IPS-15b (cell line): ENCODE measurements at regions not wholly inside any gene's neighbourhood (a gene's known extent, or its start where the extent isn't known, plus 50 kb on each side); places are given as distances from the start of the nearest gene placed in this dataset.

ENCODE experiments used
- H3K27me3 ChIP-seq: one replicate; pipeline ENCODE4 v1.6.1; 2013; ENCODE audit warnings: low read length; ENCODE audit not compliant: control insufficient read depth, insufficient read depth
- H3K36me3 ChIP-seq: one replicate; pipeline ENCODE4 v1.6.1; 2013; ENCODE audit warnings: low read length; ENCODE audit not compliant: control insufficient read depth, insufficient read depth
- H3K4me1 ChIP-seq: one replicate; pipeline ENCODE4 v1.6.1; 2013; ENCODE audit warnings: mild to moderate bottlenecking, low read length; ENCODE audit not compliant: control insufficient read depth, insufficient read depth
- H3K4me3 ChIP-seq: one replicate; pipeline ENCODE4 v1.5.1; 2013; ENCODE audit warnings: low read depth, low read length
- H3K9ac ChIP-seq: one replicate; pipeline ENCODE4 v1.6.1; 2013; ENCODE audit warnings: low read depth, mild to moderate bottlenecking, low read length
- H3K9me3 ChIP-seq: one replicate; pipeline ENCODE4 v1.6.1; 2013; ENCODE audit warnings: mild to moderate bottlenecking, low read length; ENCODE audit not compliant: control insufficient read depth, insufficient read depth

- Histone ChIP-seq H3K9ac (no peak overlapping the region), H3K36me3 (no peaks in the 10 kb centered on the region), H3K9me3 (no peaks in the 10 kb centered on the region), H3K4me1 (no peaks in the 10 kb centered on the region), H3K4me3 (no peak overlapping the region), H3K27me3 (no peaks in the 10 kb centered on the region)
Observed at GRCh38 chr1:14108356-14109275, 408.6 kb downstream of the PRDM2 start.

GRCh38 chr1:14109276-14109635, 409.3 kb downstream of the PRDM2 start:
- no peak overlapping the region for H3K9ac ChIP-seq
- H3K9me3 ChIP-seq, result no peaks in the 10 kb centered on the region
- H3K27me3 ChIP-seq, result no peaks in the 10 kb centered on the region
- no peaks in the 10 kb centered on the region for H3K4me1 ChIP-seq
- H3K36me3 ChIP-seq, result no peaks in the 10 kb centered on the region
- H3K4me3 ChIP-seq, result no peak overlapping the region

GRCh38 chr1:14110040-14110439, 410.1 kb downstream of the PRDM2 start:
- Histone ChIP-seq H3K27me3 (no peaks in the 10 kb centered on the region), H3K36me3 (no peaks in the 10 kb centered on the region)

GRCh38 chr1:14111121-14111520, 411.1 kb downstream of the PRDM2 start:
- H3K36me3 ChIP-seq, result no peaks in the 10 kb centered on the region
- H3K9me3 ChIP-seq, result peaks cover 2% of the 10 kb centered on the region
- H3K4me1 ChIP-seq, result no peaks in the 10 kb centered on the region
- H3K9ac ChIP-seq, result no peak overlapping the region
- H3K4me3 ChIP-seq, result no peak overlapping the region
- no peaks in the 10 kb centered on the region for H3K27me3 ChIP-seq

More at GRCh38 chr1:14110040-14110439, 410.1 kb downstream of the PRDM2 start:
- Histone ChIP-seq H3K4me3 (no peak overlapping the region), H3K9ac (no peak overlapping the region), H3K9me3 (no peaks in the 10 kb centered on the region), H3K4me1 (no peaks in the 10 kb centered on the region)

- Histone ChIP-seq H3K36me3 (no peaks in the 10 kb centered on the region), H3K9ac (no peak overlapping the region), H3K4me1 (no peaks in the 10 kb centered on the region), H3K27me3 (no peaks in the 10 kb centered on the region), H3K4me3 (no peak overlapping the region), H3K9me3 (peaks cover 3% of the 10 kb centered on the region)
Observed at GRCh38 chr1:14112613-14113012, 412.6 kb downstream of the PRDM2 start.

GRCh38 chr1:14113271-14113670, 413.3 kb downstream of the PRDM2 start:
- H3K36me3 ChIP-seq, result no peaks in the 10 kb centered on the region
- peaks cover 3% of the 10 kb centered on the region for H3K9me3 ChIP-seq
- H3K27me3 ChIP-seq, result no peaks in the 10 kb centered on the region
- no peak overlapping the region for H3K9ac ChIP-seq
- no peaks in the 10 kb centered on the region for H3K4me1 ChIP-seq
- H3K4me3 ChIP-seq, result no peak overlapping the region

- Histone ChIP-seq H3K27me3 (no peaks in the 10 kb centered on the region), H3K9ac (no peak overlapping the region), H3K4me1 (no peaks in the 10 kb centered on the region), H3K4me3 (no peak overlapping the region), H3K9me3 (peaks cover 3% of the 10 kb centered on the region), H3K36me3 (no peaks in the 10 kb centered on the region)
Observed at GRCh38 chr1:14113841-14114567, 414.0 kb downstream of the PRDM2 start.

- Histone ChIP-seq H3K36me3 (no peaks in the 10 kb centered on the region), H3K9me3 (peaks cover 3% of the 10 kb centered on the region), H3K27me3 (no peaks in the 10 kb centered on the region), H3K9ac (no peak overlapping the region), H3K4me1 (no peaks in the 10 kb centered on the region), H3K4me3 (no peak overlapping the region)
Observed at GRCh38 chr1:14115976-14116375, 416.0 kb downstream of the PRDM2 start.

GRCh38 chr1:14117700-14118099, 417.7 kb downstream of the PRDM2 start:
- Histone ChIP-seq H3K36me3 (no peaks in the 10 kb centered on the region), H3K9ac (no peak overlapping the region), H3K27me3 (no peaks in the 10 kb centered on the region), H3K4me1 (no peaks in the 10 kb centered on the region), H3K4me3 (no peak overlapping the region), H3K9me3 (peaks cover 3% of the 10 kb centered on the region)

- Histone ChIP-seq H3K36me3 (no peaks in the 10 kb centered on the region), H3K9me3 (peaks cover 3% of the 10 kb centered on the region), H3K4me3 (no peak overlapping the region), H3K27me3 (no peaks in the 10 kb centered on the region), H3K9ac (no peak overlapping the region), H3K4me1 (no peaks in the 10 kb centered on the region)
Observed at GRCh38 chr1:14118691-14119485, 418.9 kb downstream of the PRDM2 start.

GRCh38 chr1:14120895-14121294, 420.9 kb downstream of the PRDM2 start:
- peaks cover 3% of the 10 kb centered on the region for H3K9me3 ChIP-seq
- H3K27me3 ChIP-seq, result no peaks in the 10 kb centered on the region
- H3K36me3 ChIP-seq, result no peaks in the 10 kb centered on the region
- H3K4me1 ChIP-seq, result no peaks in the 10 kb centered on the region
- H3K4me3 ChIP-seq, result no peak overlapping the region
- no peak overlapping the region for H3K9ac ChIP-seq
